Thoracic aorta (tissue), 2 donors: ENCODE measurements at regions not wholly inside any gene's neighbourhood (a gene's known extent, or its start where the extent isn't known, plus 50 kb on each side); places are given as distances from the start of the nearest gene placed in this dataset.

Experiments used
- ATAC-seq: fragments of 150-250 bp; one replicate; pipeline ENCODE4 v1.8.0; 2017; ENCODE audit warnings: low read depth; ENCODE audit not compliant: insufficient number of reproducible peaks, low FRiP score
- DNase-seq: peaks from one replicate; pipeline ENCODE4 v3.0.0-alpha.2; 2020; ENCODE audit warnings: low spot score
- H3K27ac ChIP-seq, 2 donors: fragments of 200-600 bp; sonication (generic); 1 replicate in 1 of 2; 2 replicates in 1 of 2; pipeline ENCODE4 v1.5.1; 2016; ENCODE audit warnings: mild to moderate bottlenecking in 2 of 2, moderate library complexity in 2 of 2
- H3K27me3 ChIP-seq: fragments of 200-600 bp; sonication (generic); replicated peaks from 2 replicates; pipeline ENCODE4 v1.6.0; 2016; ENCODE audit warnings: mild to moderate bottlenecking; ENCODE audit not compliant: insufficient read depth
- H3K36me3 ChIP-seq: fragments of 200-600 bp; sonication (generic); one replicate; pipeline ENCODE4 v1.5.1; 2016
- H3K4me1 ChIP-seq, 2 donors: fragments of 200-600 bp; sonication (generic); 1 replicate in 1 of 2; 2 replicates in 1 of 2; pipeline versions ENCODE4 v1.5.1 to v1.6.0; 2016; ENCODE audit warnings: low read depth in 2 of 2, mild to moderate bottlenecking in 1 of 2; ENCODE audit not compliant: control insufficient read depth in 1 of 2
- H3K4me3 ChIP-seq: fragments of 200-600 bp; sonication (generic); 2 replicates; pipeline ENCODE4 v1.5.1; 2016; ENCODE audit warnings: mild to moderate bottlenecking
- H3K9me3 ChIP-seq: fragments of 200-600 bp; sonication (generic); 2 replicates; pipeline ENCODE4 v1.5.1; 2016
- CTCF ChIP-seq: fragments of 200-600 bp; sonication (generic); IDR thresholded peaks from one replicate; pipeline ENCODE4 v1.5.1; 2019; ENCODE audit warnings: antibody characterized with exemption

GRCh38 chr12:107247650-107248049, 154.3 kb upstream of the CRY1 start:
- ATAC-seq = no peak
- no peak for TF ChIP-seq CTCF
- Histone ChIP-seq H3K27ac (no peak overlapping the region), H3K4me3 (no peak overlapping the region), H3K27me3 (no peaks in the 10 kb centered on the region), H3K4me1 (no peaks in the 10 kb centered on the region), H3K9me3 (no peaks in the 10 kb centered on the region), H3K36me3 (no peaks in the 10 kb centered on the region)
- DNase-seq = no peak

- Histone ChIP-seq H3K4me1 (no peaks in the 10 kb centered on the region), H3K9me3 (no peaks in the 10 kb centered on the region), H3K27me3 (no peaks in the 10 kb centered on the region), H3K4me3 (no peak overlapping the region), H3K36me3 (no peaks in the 10 kb centered on the region), H3K27ac (no peak overlapping the region)
- ATAC-seq = no peak
- no peak for DNase-seq
- no peak for TF ChIP-seq CTCF
These were observed 154.8 kb upstream of the CRY1 start for GRCh38 chr12:107248187-107248586.

GRCh38 chr12:107251288-107251687, 157.9 kb upstream of the CRY1 start:
- ATAC-seq = no peak

GRCh38 chr12:107253361-107253760, 160.0 kb upstream of the CRY1 start:
- H3K4me1 ChIP-seq = no peaks in the 10 kb centered on the region
- TF ChIP-seq CTCF = no peak
- H3K27me3 ChIP-seq = no peaks in the 10 kb centered on the region
- no peak for DNase-seq
- no peak overlapping the region for H3K27ac ChIP-seq
- no peaks in the 10 kb centered on the region for H3K36me3 ChIP-seq
- H3K9me3 ChIP-seq = no peaks in the 10 kb centered on the region
- no peak overlapping the region for H3K4me3 ChIP-seq
- ATAC-seq = no peak

More at GRCh38 chr12:107251288-107251687, 157.9 kb upstream of the CRY1 start:
- Histone ChIP-seq H3K4me3 (no peak overlapping the region), H3K27me3 (no peaks in the 10 kb centered on the region), H3K27ac (no peak overlapping the region), H3K9me3 (no peaks in the 10 kb centered on the region), H3K4me1 (no peaks in the 10 kb centered on the region), H3K36me3 (no peaks in the 10 kb centered on the region)
- no peak for TF ChIP-seq CTCF
- DNase-seq = no peak

GRCh38 chr12:107254258-107254856, 161.0 kb upstream of the CRY1 start:
- no peaks in the 10 kb centered on the region for H3K27me3 ChIP-seq
- no peak for TF ChIP-seq CTCF
- H3K9me3 ChIP-seq = no peaks in the 10 kb centered on the region
- no peak overlapping the region for H3K4me3 ChIP-seq
- H3K27ac ChIP-seq = no peak overlapping the region
- DNase-seq (no peak), ATAC-seq (no peak)
- H3K36me3 ChIP-seq = no peaks in the 10 kb centered on the region
- H3K4me1 ChIP-seq = no peaks in the 10 kb centered on the region
